Suprapubic skin (tissue), 4 donors: ENCODE measurements at regions not wholly inside any gene's neighbourhood (a gene's known extent, or its start where the extent isn't known, plus 50 kb on each side); places are given as distances from the start of the nearest gene placed in this dataset.

ENCODE experiments used
- DNase-seq, 2 donors: peaks; one replicate each; pipeline ENCODE4 v3.0.0-alpha.2; 2019; ENCODE audit warnings: low spot score in 2 of 2
- H3K27ac ChIP-seq: fragments of 200-600 bp; sonication (generic); one replicate; pipeline ENCODE4 v1.5.1; 2019
- H3K27me3 ChIP-seq: fragments of 200-600 bp; sonication (generic); one replicate; pipeline ENCODE4 v1.5.1; 2019
- H3K36me3 ChIP-seq: fragments of 200-600 bp; sonication (generic); one replicate; pipeline ENCODE4 v1.5.1; 2019
- H3K4me1 ChIP-seq: fragments of 200-600 bp; sonication (generic); one replicate; pipeline ENCODE4 v1.5.1; 2019
- H3K4me3 ChIP-seq: fragments of 200-600 bp; sonication (generic); one replicate; pipeline ENCODE4 v1.5.1; 2019; ENCODE audit warnings: mild to moderate bottlenecking
- H3K9me3 ChIP-seq: fragments of 200-600 bp; sonication (generic); one replicate; pipeline ENCODE4 v1.5.1; 2019
- CTCF ChIP-seq, 2 donors: fragments of 200-600 bp in 1 of 2; fragments of 450-650 bp in 1 of 2; sonication (generic) in 1 of 2; IDR thresholded peaks; one replicate each; pipeline ENCODE4 v1.5.1; 2016 to 2019; ENCODE audit warnings: antibody characterized with exemption in 2 of 2, mild to moderate bottlenecking in 1 of 2, moderate library complexity in 1 of 2
- EP300 ChIP-seq: sonication (generic); formaldehyde crosslinking; IDR thresholded peaks from one replicate; pipeline ENCODE4 v1.6.1; 2017; ENCODE audit warnings: antibody characterized with exemption
- POLR2A ChIP-seq, 2 donors: fragments of 450-650 bp; IDR thresholded peaks; one replicate each; pipeline ENCODE4 v1.6.1; 2017; ENCODE audit warnings: antibody characterized with exemption in 2 of 2, mild to moderate bottlenecking in 2 of 2, moderate library complexity in 2 of 2
- POLR2AphosphoS5 ChIP-seq, 3 donors: sonication (generic); formaldehyde crosslinking; IDR thresholded peaks; one replicate each; pipeline ENCODE4 v1.6.1; 2017; ENCODE audit warnings: antibody characterized with exemption in 3 of 3
- WGBS: methylation state at CpG from one replicate; pipeline ENCODE4 v1.1.5; 2018; 5-methylcytosine and 5-hydroxymethylcytosine counted together

DNA sequence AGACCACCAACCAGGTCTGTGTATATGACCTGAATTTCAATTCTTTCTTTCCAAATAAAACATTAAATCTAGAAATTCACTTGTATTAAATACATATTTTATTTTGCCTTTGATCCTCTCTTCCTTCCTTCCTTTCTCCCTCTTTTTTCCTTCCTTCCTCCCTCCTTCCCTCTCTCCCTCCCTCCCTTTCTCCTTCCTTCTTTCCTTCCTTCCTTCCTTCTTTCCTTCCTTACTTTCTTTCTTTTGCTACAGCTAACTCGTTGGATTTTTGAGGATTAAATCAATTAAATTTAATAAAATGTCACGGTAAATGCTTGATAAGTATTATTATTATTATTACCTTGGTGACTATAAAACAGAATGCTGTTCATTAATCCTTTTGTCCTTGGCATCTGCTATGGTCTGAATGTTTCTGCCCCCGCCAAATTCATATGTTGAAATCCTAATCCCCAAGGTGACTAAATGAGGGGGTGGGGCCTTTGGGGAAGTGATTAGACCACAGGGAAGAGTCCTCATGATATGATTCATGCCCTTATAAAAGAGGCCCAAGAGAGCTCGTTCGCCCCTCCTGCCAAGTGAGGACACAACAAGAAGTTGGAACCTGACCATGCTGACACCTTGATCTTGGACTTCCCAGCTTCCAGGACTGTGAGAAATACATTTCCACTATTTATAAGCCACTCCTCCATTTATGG, 67.6 kb upstream of the BTBD3 start:
- H3K27ac ChIP-seq = no peak overlapping the region
- WGBS = 66% methylated on average over 5 of the region's 5 CpGs
- TF ChIP-seq POLR2AphosphoS5 (IDR thresholded peaks at IDR 0.05) (no peak), CTCF (IDR thresholded peaks at IDR 0.05) (no peak), EP300 (no peak), POLR2A (IDR thresholded peaks at IDR 0.05) (no peak)

GRCh38 chr20:11850901-11851300, 66.8 kb upstream of the BTBD3 start:
- 28% methylated on average over 4 of the region's 4 CpGs for WGBS
- no peak overlapping the region for H3K27ac ChIP-seq

More for the DNA sequence above, 67.6 kb upstream of the BTBD3 start:
- DNase-seq = no peak
- Histone ChIP-seq H3K27me3 (no peaks in the 10 kb centered on the region), H3K36me3 (no peaks in the 10 kb centered on the region), H3K9me3 (no peaks in the 10 kb centered on the region), H3K4me1 (peaks cover 11% of the 10 kb centered on the region), H3K4me3 (no peak overlapping the region)

DNA sequence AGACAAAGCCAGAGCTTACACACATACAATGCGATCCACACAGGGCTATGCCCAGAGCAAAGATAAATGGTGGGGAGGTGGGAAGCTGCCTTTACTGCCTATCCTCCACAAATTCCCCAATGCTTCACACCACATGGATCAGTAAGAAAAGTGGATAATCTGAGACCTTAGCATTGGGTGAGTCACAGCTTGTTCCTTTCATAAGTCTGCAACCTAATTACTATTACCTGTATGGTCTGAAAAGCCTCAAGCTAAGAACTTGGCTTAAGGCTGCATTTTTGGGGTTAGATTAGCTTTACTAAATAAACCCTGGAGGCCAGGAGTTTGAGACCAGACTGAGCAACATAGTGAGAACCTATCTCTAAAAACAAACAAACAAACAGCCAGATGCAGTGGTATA, 66.0 kb upstream of the BTBD3 start:
- 91% methylated on average over 1 of the region's 1 CpG for WGBS
- Histone ChIP-seq H3K4me1 (peaks cover 11% of the 10 kb centered on the region), H3K27me3 (no peaks in the 10 kb centered on the region), H3K9me3 (no peaks in the 10 kb centered on the region), H3K36me3 (no peaks in the 10 kb centered on the region), H3K4me3 (no peak overlapping the region), H3K27ac (no peak overlapping the region)
- DNase-seq = no peak
- TF ChIP-seq POLR2A (IDR thresholded peaks at IDR 0.05) (no peak), EP300 (no peak), POLR2AphosphoS5 (IDR thresholded peaks at IDR 0.05) (no peak), CTCF (IDR thresholded peaks at IDR 0.05) (no peak)

More at GRCh38 chr20:11850901-11851300, 66.8 kb upstream of the BTBD3 start:
- no peak for DNase-seq
- H3K9me3 ChIP-seq = no peaks in the 10 kb centered on the region
- peaks cover 11% of the 10 kb centered on the region for H3K4me1 ChIP-seq
- H3K4me3 ChIP-seq = no peak overlapping the region
- TF ChIP-seq POLR2AphosphoS5 (IDR thresholded peaks at IDR 0.05) = no peak
- TF ChIP-seq EP300 = no peak
- TF ChIP-seq POLR2A (IDR thresholded peaks at IDR 0.05) = no peak
- TF ChIP-seq CTCF (IDR thresholded peaks at IDR 0.05) = no peak
- H3K36me3 ChIP-seq = no peaks in the 10 kb centered on the region
- H3K27me3 ChIP-seq = no peaks in the 10 kb centered on the region

GRCh38 chr20:11852189-11852588, 65.5 kb upstream of the BTBD3 start:
- H3K27ac ChIP-seq = no peak overlapping the region
- WGBS = 94% methylated on average over 2 of the region's 2 CpGs
- H3K4me3 ChIP-seq = no peak overlapping the region

DNA sequence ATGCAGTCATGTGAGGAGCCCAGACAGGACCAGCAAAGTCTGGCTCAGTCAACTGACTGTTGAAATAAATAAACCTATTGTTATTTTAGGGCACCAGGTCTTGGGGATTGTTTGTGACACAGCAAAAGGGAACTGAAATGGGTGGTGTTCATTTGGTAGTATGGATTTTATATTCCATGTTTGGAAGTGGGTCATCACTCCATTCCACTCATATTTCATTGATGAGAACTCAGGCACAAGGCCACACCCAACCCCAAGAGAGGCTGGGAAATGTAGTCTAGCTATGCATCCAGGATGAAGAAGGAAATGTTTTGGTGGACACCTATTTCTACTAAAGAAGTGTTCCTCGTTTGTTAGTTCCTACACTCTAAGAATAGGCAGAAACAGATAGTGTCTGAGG, 64.9 kb upstream of the BTBD3 start:
- TF ChIP-seq EP300 = no peak
- Histone ChIP-seq H3K9me3 (no peaks in the 10 kb centered on the region), H3K4me1 (peaks cover 10% of the 10 kb centered on the region), H3K27me3 (no peaks in the 10 kb centered on the region), H3K4me3 (no peak overlapping the region), H3K36me3 (no peaks in the 10 kb centered on the region), H3K27ac (no peak overlapping the region)
- WGBS = 72% methylated on average over 1 of the region's 1 CpG
- DNase-seq = no peak

More at GRCh38 chr20:11852189-11852588, 65.5 kb upstream of the BTBD3 start:
- Histone ChIP-seq H3K27me3 (no peaks in the 10 kb centered on the region), H3K9me3 (no peaks in the 10 kb centered on the region), H3K4me1 (peaks cover 11% of the 10 kb centered on the region), H3K36me3 (no peaks in the 10 kb centered on the region)
- no peak for TF ChIP-seq POLR2A (IDR thresholded peaks at IDR 0.05)
- no peak for TF ChIP-seq POLR2AphosphoS5 (IDR thresholded peaks at IDR 0.05)
- TF ChIP-seq CTCF (IDR thresholded peaks at IDR 0.05) = no peak
- TF ChIP-seq EP300 = no peak
- DNase-seq = no peak

DNA sequence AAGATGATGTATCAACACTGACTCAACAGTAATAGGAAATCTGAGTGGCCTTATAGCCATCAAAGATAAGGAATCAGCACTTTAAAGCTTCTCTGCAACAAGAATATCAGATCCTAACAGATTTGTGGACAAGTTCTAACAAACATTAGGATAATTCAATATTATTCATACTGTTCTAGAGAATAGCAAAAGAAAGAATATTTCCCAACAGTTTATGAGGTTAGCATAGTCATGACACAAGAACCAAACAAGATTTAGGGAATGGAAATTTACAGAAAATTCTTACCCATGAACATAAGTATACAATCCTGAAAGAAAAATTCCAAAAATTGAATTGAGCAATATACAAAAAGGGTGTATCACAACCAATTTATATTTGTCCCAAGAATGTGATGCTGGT, 64.3 kb upstream of the BTBD3 start:
- Histone ChIP-seq H3K4me3 (no peak overlapping the region), H3K36me3 (no peaks in the 10 kb centered on the region), H3K27me3 (no peaks in the 10 kb centered on the region), H3K9me3 (no peaks in the 10 kb centered on the region), H3K4me1 (peaks cover 7% of the 10 kb centered on the region), H3K27ac (no peak overlapping the region)
- no peak for DNase-seq
- no peak for TF ChIP-seq POLR2AphosphoS5 (IDR thresholded peaks at IDR 0.05)
- no peak for TF ChIP-seq CTCF (IDR thresholded peaks at IDR 0.05)
- TF ChIP-seq POLR2A (IDR thresholded peaks at IDR 0.05) = no peak
- no peak for TF ChIP-seq EP300
